HCT116 (cell line): ENCODE measurements at regions not wholly inside any gene's neighbourhood (a gene's known extent, or its start where the extent isn't known, plus 50 kb on each side); places are given as distances from the start of the nearest gene placed in this dataset.

Experiments
- CBX3 ChIP-seq: IDR thresholded peaks from 2 replicates; pipeline ENCODE4 v1.6.1; 2012; ENCODE audit warnings: low read depth
- EZH2 ChIP-seq: fragments of 200-600 bp; sonication (generic); IDR thresholded peaks from 2 replicates; pipeline ENCODE4 v1.6.1; 2017; ENCODE audit warnings: antibody characterized with exemption, mixed run types
- POLR2A ChIP-seq: IDR thresholded peaks from 2 replicates; pipeline ENCODE4 v1.7.0; 2011; ENCODE audit warnings: borderline replicate concordance; ENCODE audit not compliant: insufficient read depth, insufficient read length; ENCODE audit errors: extremely low read depth
- POLR2AphosphoS5 ChIP-seq: IDR thresholded peaks from 2 replicates; pipeline ENCODE4 v1.6.1; 2011; ENCODE audit warnings: mild to moderate bottlenecking, low read depth, low read length, moderate library complexity
- SIN3A ChIP-seq: IDR thresholded peaks from 2 replicates; pipeline ENCODE4 v1.6.1; 2012; ENCODE audit warnings: low read depth
- SP1 ChIP-seq: IDR thresholded peaks from 2 replicates; pipeline ENCODE4 v1.6.1; 2012; ENCODE audit warnings: low read depth
- ZNF274 ChIP-seq: fragments of 200-500 bp; sonication (Bioruptor generic); IDR thresholded peaks from 2 replicates; pipeline ENCODE4 v1.6.1; 2014; ENCODE audit warnings: mild to moderate bottlenecking, low read depth, low read length, inconsistent platforms
- TF ChIP-seq, protein P1 (sequence below), 3 experiments: fragments of 200-600 bp in 1 of 3; sonication (generic) in 1 of 3; IDR thresholded peaks in 2 of 3; conservative IDR thresholded peaks in 1 of 3; 2 replicates each; pipeline ENCODE4 v1.5.1; 2012 to 2017; ENCODE audit warnings: low read depth in 2 of 3, low read length in 2 of 3, antibody characterized with exemption in 1 of 3, borderline replicate concordance in 1 of 3, control low read depth in 1 of 3, mild to moderate bottlenecking in 1 of 3, mixed read lengths in 1 of 3, mixed run types in 1 of 3, moderate library complexity in 1 of 3; ENCODE audit not compliant: insufficient read depth in 1 of 3
- TF ChIP-seq, protein P2 (sequence below): IDR thresholded peaks from 2 replicates; pipeline ENCODE4 v1.6.1; 2012
- TF ChIP-seq, protein P3 (sequence below): IDR thresholded peaks from 2 replicates; pipeline ENCODE4 v1.6.1; 2012; ENCODE audit warnings: low read depth
- TF ChIP-seq, protein P4 (sequence below): IDR thresholded peaks from 2 replicates; pipeline ENCODE4 v1.6.1; 2012

GRCh38 chr12:84222841-84223240 lies 689.8 kb downstream of the SLC6A15 start:
- TF ChIP-seq POLR2AphosphoS5: no peak
- no peak for TF ChIP-seq ZNF274
- TF ChIP-seq EZH2: no peak
- no peak for TF ChIP-seq SP1
- TF ChIP-seq SIN3A: no peak
- TF ChIP-seq, protein P1, sequence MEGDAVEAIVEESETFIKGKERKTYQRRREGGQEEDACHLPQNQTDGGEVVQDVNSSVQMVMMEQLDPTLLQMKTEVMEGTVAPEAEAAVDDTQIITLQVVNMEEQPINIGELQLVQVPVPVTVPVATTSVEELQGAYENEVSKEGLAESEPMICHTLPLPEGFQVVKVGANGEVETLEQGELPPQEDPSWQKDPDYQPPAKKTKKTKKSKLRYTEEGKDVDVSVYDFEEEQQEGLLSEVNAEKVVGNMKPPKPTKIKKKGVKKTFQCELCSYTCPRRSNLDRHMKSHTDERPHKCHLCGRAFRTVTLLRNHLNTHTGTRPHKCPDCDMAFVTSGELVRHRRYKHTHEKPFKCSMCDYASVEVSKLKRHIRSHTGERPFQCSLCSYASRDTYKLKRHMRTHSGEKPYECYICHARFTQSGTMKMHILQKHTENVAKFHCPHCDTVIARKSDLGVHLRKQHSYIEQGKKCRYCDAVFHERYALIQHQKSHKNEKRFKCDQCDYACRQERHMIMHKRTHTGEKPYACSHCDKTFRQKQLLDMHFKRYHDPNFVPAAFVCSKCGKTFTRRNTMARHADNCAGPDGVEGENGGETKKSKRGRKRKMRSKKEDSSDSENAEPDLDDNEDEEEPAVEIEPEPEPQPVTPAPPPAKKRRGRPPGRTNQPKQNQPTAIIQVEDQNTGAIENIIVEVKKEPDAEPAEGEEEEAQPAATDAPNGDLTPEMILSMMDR (IDR thresholded peaks at IDR 0.05 in 2 of 3, conservative IDR thresholded peaks at IDR 0.05 in 1 of 3; ENCODE audit: borderline replicate concordance in 1 of 3, insufficient read depth in 1 of 3, low read depth in 2 of 3, low read length in 2 of 3): no peak
- TF ChIP-seq CBX3: no peak
- TF ChIP-seq, protein P2, sequence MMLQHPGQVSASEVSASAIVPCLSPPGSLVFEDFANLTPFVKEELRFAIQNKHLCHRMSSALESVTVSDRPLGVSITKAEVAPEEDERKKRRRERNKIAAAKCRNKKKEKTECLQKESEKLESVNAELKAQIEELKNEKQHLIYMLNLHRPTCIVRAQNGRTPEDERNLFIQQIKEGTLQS: no peak
- TF ChIP-seq, protein P3, sequence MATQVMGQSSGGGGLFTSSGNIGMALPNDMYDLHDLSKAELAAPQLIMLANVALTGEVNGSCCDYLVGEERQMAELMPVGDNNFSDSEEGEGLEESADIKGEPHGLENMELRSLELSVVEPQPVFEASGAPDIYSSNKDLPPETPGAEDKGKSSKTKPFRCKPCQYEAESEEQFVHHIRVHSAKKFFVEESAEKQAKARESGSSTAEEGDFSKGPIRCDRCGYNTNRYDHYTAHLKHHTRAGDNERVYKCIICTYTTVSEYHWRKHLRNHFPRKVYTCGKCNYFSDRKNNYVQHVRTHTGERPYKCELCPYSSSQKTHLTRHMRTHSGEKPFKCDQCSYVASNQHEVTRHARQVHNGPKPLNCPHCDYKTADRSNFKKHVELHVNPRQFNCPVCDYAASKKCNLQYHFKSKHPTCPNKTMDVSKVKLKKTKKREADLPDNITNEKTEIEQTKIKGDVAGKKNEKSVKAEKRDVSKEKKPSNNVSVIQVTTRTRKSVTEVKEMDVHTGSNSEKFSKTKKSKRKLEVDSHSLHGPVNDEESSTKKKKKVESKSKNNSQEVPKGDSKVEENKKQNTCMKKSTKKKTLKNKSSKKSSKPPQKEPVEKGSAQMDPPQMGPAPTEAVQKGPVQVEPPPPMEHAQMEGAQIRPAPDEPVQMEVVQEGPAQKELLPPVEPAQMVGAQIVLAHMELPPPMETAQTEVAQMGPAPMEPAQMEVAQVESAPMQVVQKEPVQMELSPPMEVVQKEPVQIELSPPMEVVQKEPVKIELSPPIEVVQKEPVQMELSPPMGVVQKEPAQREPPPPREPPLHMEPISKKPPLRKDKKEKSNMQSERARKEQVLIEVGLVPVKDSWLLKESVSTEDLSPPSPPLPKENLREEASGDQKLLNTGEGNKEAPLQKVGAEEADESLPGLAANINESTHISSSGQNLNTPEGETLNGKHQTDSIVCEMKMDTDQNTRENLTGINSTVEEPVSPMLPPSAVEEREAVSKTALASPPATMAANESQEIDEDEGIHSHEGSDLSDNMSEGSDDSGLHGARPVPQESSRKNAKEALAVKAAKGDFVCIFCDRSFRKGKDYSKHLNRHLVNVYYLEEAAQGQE: no peak
- TF ChIP-seq, protein P4, sequence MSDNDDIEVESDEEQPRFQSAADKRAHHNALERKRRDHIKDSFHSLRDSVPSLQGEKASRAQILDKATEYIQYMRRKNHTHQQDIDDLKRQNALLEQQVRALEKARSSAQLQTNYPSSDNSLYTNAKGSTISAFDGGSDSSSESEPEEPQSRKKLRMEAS: no peak
- TF ChIP-seq POLR2A: no peak
